ENCODE measurements at regions not wholly inside any gene's neighbourhood (a gene's known extent, or its start where the extent isn't known, plus 50 kb on each side); places are given as distances from the start of the nearest gene placed in this dataset.

DNA sequence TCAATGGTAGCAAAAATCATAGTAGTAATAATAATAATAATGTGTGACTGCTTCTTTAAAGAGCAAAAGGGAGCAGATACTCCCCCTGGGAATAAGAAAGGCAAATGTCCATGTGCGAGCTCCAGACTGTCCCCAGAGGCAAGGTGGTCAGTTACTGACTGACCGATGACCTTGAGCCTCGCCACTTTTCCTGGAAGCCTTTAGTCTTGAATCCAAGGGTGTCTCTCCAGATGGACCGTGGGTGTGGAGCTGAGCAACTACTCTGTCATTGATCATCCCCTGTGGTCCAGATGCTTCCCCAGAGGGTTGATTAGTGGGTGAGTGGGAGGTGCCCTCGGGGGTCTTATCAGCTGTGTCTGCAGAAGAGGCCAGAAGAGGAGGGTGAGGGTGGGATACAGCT lies 418.5 kb upstream of the TBX3 start:
- no peak overlapping the region for H2AFZ ChIP-seq (ENCODE audit: low read depth, low read length)
- no peaks in the 10 kb centered on the region for H3K27me3 ChIP-seq (ENCODE audit: insufficient read depth, low read depth, low read length)
- H3K79me2 ChIP-seq (replicated peaks; ENCODE audit: insufficient read depth, low read length): no peaks in the 10 kb centered on the region
- H4K20me1 ChIP-seq (ENCODE audit: insufficient read depth): no peaks in the 10 kb centered on the region
- TF ChIP-seq POLR2AphosphoS5 (IDR thresholded peaks at IDR 0.05) (no peak), EZH2 (IDR thresholded peaks at IDR 0.05; ENCODE audit: borderline replicate concordance, insufficient read depth, low read length, poor library complexity, severe bottlenecking) (no peak), TAF1 (IDR thresholded peaks at IDR 0.05; ENCODE audit: low read depth) (no peak), SMC3 (conservative IDR thresholded peaks at IDR 0.05; ENCODE audit: poor library complexity) (no peak), MXI1 (conservative IDR thresholded peaks at IDR 0.05; ENCODE audit: poor library complexity, severe bottlenecking) (no peak), EP300 (conservative IDR thresholded peaks at IDR 0.05; ENCODE audit: poor library complexity, severe bottlenecking) (no peak), RAD21 (conservative IDR thresholded peaks at IDR 0.05) (no peak)
- TF ChIP-seq, protein P1, sequence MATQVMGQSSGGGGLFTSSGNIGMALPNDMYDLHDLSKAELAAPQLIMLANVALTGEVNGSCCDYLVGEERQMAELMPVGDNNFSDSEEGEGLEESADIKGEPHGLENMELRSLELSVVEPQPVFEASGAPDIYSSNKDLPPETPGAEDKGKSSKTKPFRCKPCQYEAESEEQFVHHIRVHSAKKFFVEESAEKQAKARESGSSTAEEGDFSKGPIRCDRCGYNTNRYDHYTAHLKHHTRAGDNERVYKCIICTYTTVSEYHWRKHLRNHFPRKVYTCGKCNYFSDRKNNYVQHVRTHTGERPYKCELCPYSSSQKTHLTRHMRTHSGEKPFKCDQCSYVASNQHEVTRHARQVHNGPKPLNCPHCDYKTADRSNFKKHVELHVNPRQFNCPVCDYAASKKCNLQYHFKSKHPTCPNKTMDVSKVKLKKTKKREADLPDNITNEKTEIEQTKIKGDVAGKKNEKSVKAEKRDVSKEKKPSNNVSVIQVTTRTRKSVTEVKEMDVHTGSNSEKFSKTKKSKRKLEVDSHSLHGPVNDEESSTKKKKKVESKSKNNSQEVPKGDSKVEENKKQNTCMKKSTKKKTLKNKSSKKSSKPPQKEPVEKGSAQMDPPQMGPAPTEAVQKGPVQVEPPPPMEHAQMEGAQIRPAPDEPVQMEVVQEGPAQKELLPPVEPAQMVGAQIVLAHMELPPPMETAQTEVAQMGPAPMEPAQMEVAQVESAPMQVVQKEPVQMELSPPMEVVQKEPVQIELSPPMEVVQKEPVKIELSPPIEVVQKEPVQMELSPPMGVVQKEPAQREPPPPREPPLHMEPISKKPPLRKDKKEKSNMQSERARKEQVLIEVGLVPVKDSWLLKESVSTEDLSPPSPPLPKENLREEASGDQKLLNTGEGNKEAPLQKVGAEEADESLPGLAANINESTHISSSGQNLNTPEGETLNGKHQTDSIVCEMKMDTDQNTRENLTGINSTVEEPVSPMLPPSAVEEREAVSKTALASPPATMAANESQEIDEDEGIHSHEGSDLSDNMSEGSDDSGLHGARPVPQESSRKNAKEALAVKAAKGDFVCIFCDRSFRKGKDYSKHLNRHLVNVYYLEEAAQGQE (IDR thresholded peaks at IDR 0.05; ENCODE audit: borderline replicate concordance): no peak
- TF ChIP-seq, protein P2, sequence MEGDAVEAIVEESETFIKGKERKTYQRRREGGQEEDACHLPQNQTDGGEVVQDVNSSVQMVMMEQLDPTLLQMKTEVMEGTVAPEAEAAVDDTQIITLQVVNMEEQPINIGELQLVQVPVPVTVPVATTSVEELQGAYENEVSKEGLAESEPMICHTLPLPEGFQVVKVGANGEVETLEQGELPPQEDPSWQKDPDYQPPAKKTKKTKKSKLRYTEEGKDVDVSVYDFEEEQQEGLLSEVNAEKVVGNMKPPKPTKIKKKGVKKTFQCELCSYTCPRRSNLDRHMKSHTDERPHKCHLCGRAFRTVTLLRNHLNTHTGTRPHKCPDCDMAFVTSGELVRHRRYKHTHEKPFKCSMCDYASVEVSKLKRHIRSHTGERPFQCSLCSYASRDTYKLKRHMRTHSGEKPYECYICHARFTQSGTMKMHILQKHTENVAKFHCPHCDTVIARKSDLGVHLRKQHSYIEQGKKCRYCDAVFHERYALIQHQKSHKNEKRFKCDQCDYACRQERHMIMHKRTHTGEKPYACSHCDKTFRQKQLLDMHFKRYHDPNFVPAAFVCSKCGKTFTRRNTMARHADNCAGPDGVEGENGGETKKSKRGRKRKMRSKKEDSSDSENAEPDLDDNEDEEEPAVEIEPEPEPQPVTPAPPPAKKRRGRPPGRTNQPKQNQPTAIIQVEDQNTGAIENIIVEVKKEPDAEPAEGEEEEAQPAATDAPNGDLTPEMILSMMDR (IDR thresholded peaks at IDR 0.05; ENCODE audit: poor library complexity, severe bottlenecking): no peak
- H3K9me3 ChIP-seq (ENCODE audit: low read length): no peaks in the 10 kb centered on the region
- H3K36me3 ChIP-seq (ENCODE audit: insufficient read depth, low read length): no peaks in the 10 kb centered on the region
- no peak overlapping the region for H3K4me2 ChIP-seq (ENCODE audit: low read length)
- H3K9ac ChIP-seq (ENCODE audit: low read length): no peak overlapping the region
- H3K4me3 ChIP-seq (ENCODE audit: low read length): no peak overlapping the region
- H3K27ac ChIP-seq (ENCODE audit: low read length): no peak overlapping the region
- H3F3A ChIP-seq (ENCODE audit: insufficient read depth, low read length, poor library complexity, severe bottlenecking): no peaks in the 10 kb centered on the region
- no peaks in the 10 kb centered on the region for H3K9me2 ChIP-seq (ENCODE audit: insufficient read depth, low read length)

DNA sequence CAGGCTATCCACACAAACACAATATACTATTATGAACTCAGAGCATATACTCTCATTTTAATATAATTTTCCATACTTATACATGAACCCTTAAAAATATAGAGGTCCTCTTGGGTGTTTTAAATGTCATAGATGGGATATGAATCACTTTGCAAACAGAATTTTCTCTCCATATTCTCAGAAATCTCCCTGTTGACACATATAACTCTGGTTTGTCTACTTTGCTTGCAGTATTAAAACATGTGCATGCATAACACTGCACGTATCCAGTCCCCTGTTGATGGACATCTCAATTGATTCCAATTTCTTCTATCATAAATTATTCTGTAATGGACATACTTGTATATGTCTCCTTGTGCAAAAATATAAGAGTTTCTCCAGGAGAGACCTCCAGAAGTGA lies 417.5 kb upstream of the TBX3 start:
- Histone ChIP-seq H3K36me3 (ENCODE audit: insufficient read depth, low read length) (no peaks in the 10 kb centered on the region), H3K27ac (ENCODE audit: low read length) (no peak overlapping the region), H3F3A (ENCODE audit: insufficient read depth, low read length, poor library complexity, severe bottlenecking) (no peaks in the 10 kb centered on the region), H4K20me1 (ENCODE audit: insufficient read depth) (no peaks in the 10 kb centered on the region), H3K4me3 (ENCODE audit: low read length) (no peak overlapping the region), H2AFZ (ENCODE audit: low read depth, low read length) (no peak overlapping the region), H3K9me3 (ENCODE audit: low read length) (no peaks in the 10 kb centered on the region), H3K9ac (ENCODE audit: low read length) (no peak overlapping the region), H3K4me2 (ENCODE audit: low read length) (no peak overlapping the region), H3K27me3 (ENCODE audit: insufficient read depth, low read depth, low read length) (no peaks in the 10 kb centered on the region), H3K9me2 (ENCODE audit: insufficient read depth, low read length) (no peaks in the 10 kb centered on the region), H3K79me2 (replicated peaks; ENCODE audit: insufficient read depth, low read length) (no peaks in the 10 kb centered on the region)
- TF ChIP-seq, protein P2 (IDR thresholded peaks at IDR 0.05; ENCODE audit: poor library complexity, severe bottlenecking): no peak
- no peak for TF ChIP-seq TAF1 (IDR thresholded peaks at IDR 0.05; ENCODE audit: low read depth)
- TF ChIP-seq MXI1 (conservative IDR thresholded peaks at IDR 0.05; ENCODE audit: poor library complexity, severe bottlenecking): no peak
- TF ChIP-seq EZH2 (IDR thresholded peaks at IDR 0.05; ENCODE audit: borderline replicate concordance, insufficient read depth, low read length, poor library complexity, severe bottlenecking): no peak
- no peak for TF ChIP-seq RAD21 (conservative IDR thresholded peaks at IDR 0.05)
- TF ChIP-seq POLR2AphosphoS5 (IDR thresholded peaks at IDR 0.05): no peak
- TF ChIP-seq, protein P1 (IDR thresholded peaks at IDR 0.05; ENCODE audit: borderline replicate concordance): no peak
- TF ChIP-seq SMC3 (conservative IDR thresholded peaks at IDR 0.05; ENCODE audit: poor library complexity): no peak
